HG03066 (cell line): ENCODE measurements at regions not wholly inside any gene's neighbourhood (a gene's known extent, or its start where the extent isn't known, plus 50 kb on each side); places are given as distances from the start of the nearest gene placed in this dataset.

Experiments
- ATAC-seq: cut with Tn5 transposase; IDR thresholded peaks from one replicate; pipeline ENCODE4 v1.9.1; 2021; ENCODE audit warnings: low read depth; ENCODE audit not compliant: unreplicated experiment

- no peak for ATAC-seq
These were observed 671.5 kb downstream of the MED13L start for GRCh38 chr12:115606040-115606439.

GRCh38 chr12:115598871-115599811 lies 678.4 kb downstream of the MED13L start:
- ATAC-seq: no peak

GRCh38 chr12:115597157-115597712 lies 680.3 kb downstream of the MED13L start:
- no peak for ATAC-seq

GRCh38 chr12:115588131-115588530 lies 689.4 kb downstream of the MED13L start:
- no peak for ATAC-seq

- ATAC-seq: no peak
These were observed 693.3 kb downstream of the MED13L start for GRCh38 chr12:115584156-115584555.

- no peak for ATAC-seq
These were observed 693.9 kb downstream of the MED13L start for GRCh38 chr12:115583591-115583990.

GRCh38 chr12:115577401-115577800 lies 700.1 kb downstream of the MED13L start:
- ATAC-seq: no peak

GRCh38 chr12:115574826-115575225 lies 702.7 kb downstream of the MED13L start:
- ATAC-seq: no peak

GRCh38 chr12:115572440-115572839 lies 705.1 kb downstream of the MED13L start:
- ATAC-seq: no peak

- no peak for ATAC-seq
These were observed 706.0 kb downstream of the MED13L start for GRCh38 chr12:115571446-115571845.

GRCh38 chr12:115571027-115571426 lies 706.5 kb downstream of the MED13L start:
- ATAC-seq: no peak

- ATAC-seq: no peak
These were observed 707.3 kb downstream of the MED13L start for GRCh38 chr12:115570069-115570777.

- no peak for ATAC-seq
These were observed 708.0 kb downstream of the MED13L start for GRCh38 chr12:115569345-115570068.

GRCh38 chr12:115558281-115558680 lies 719.2 kb downstream of the MED13L start:
- no peak for ATAC-seq

- no peak for ATAC-seq
These were observed 723.9 kb downstream of the MED13L start for GRCh38 chr12:115553622-115554021.

GRCh38 chr12:115543269-115543668 lies 734.2 kb downstream of the MED13L start:
- ATAC-seq: no peak

- ATAC-seq: no peak
These were observed 734.8 kb downstream of the MED13L start for GRCh38 chr12:115542656-115543055.

GRCh38 chr12:115541891-115542421 lies 735.5 kb downstream of the MED13L start:
- no peak for ATAC-seq

- ATAC-seq: no peak
These were observed 749.0 kb downstream of the MED13L start for GRCh38 chr12:115528466-115528865.

- ATAC-seq: no peak
These were observed 755.6 kb downstream of the MED13L start for GRCh38 chr12:115521771-115522409.
